Hepatocyte (in vitro differentiated cells): ENCODE measurements at regions not wholly inside any gene's neighbourhood (a gene's known extent, or its start where the extent isn't known, plus 50 kb on each side); places are given as distances from the start of the nearest gene placed in this dataset.

Source experiments
- EZH2 ChIP-seq: fragments of 200-600 bp; sonication (generic); IDR thresholded peaks from 2 replicates; pipeline ENCODE4 v1.6.1; 2016; ENCODE audit warnings: antibody characterized with exemption, mild to moderate bottlenecking, borderline replicate concordance
- TF ChIP-seq, protein P1 (sequence below): fragments of 200-600 bp; sonication (generic); IDR thresholded peaks from 2 replicates; pipeline ENCODE4 v1.5.1; 2016; ENCODE audit warnings: antibody characterized with exemption, mild to moderate bottlenecking; ENCODE audit not compliant: poor library complexity

GRCh38 chr2:144597894-144598593 lies 78.1 kb upstream of the ZEB2 start:
- TF ChIP-seq, protein P1, sequence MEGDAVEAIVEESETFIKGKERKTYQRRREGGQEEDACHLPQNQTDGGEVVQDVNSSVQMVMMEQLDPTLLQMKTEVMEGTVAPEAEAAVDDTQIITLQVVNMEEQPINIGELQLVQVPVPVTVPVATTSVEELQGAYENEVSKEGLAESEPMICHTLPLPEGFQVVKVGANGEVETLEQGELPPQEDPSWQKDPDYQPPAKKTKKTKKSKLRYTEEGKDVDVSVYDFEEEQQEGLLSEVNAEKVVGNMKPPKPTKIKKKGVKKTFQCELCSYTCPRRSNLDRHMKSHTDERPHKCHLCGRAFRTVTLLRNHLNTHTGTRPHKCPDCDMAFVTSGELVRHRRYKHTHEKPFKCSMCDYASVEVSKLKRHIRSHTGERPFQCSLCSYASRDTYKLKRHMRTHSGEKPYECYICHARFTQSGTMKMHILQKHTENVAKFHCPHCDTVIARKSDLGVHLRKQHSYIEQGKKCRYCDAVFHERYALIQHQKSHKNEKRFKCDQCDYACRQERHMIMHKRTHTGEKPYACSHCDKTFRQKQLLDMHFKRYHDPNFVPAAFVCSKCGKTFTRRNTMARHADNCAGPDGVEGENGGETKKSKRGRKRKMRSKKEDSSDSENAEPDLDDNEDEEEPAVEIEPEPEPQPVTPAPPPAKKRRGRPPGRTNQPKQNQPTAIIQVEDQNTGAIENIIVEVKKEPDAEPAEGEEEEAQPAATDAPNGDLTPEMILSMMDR, result no peak
- no peak for TF ChIP-seq EZH2
